ENCODE measurements at regions not wholly inside any gene's neighbourhood (a gene's known extent, or its start where the extent isn't known, plus 50 kb on each side); places are given as distances from the start of the nearest gene placed in this dataset.

DNA sequence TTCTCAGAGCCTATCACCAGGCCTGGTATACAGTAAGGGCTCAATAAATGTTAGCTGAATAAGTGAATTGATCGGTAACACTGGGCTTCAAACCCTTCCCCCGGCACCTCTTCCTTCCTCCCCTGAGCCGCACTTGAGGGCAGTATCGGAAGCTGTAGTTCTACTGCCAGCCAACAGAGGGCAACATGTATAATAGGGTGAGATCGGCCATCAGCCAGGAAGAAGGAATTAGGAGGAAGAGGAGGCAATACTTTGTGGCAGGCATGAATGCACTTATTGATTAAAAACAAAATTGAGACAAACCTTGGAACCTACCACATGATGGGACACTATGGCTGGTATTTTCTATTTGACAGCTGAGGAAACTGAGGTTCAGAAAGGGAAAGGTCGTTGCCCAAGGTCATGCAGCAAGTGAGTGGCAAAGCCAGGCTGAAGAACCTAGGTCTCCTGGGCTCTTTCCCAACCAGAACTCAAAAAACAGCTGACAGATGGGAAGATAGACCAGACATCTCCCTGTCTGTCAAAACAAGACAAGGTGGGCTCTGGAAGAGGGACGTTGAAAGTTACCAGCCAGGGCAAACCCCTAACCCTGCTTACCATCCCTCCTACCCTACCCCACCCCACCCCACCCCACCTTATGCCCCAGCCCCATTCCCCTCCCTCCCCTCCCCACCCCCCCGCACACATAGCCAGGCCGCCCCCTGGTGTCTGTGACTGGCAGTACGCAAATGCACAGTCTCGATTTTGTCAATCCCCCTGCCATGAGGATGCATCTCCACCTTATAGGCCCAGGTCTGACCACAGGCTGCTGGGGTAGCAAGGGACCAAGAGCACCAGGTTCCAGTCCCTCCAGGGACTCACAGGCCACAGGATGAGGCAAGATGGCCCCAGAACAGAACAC is 107.3 kb upstream of the RUNX3 start:
- Histone ChIP-seq H3K56ac (ENCODE audit: insufficient read length, low read depth, low read length) (no peak overlapping the region), H3K23me2 (ENCODE audit: insufficient read length, low read depth, low read length, poor library complexity, severe bottlenecking) (no peaks in the 10 kb centered on the region), H3K23ac (ENCODE audit: insufficient read length, low read depth, low read length) (no peak overlapping the region), H3K27me3 (ENCODE audit: insufficient read depth, low read length) (no peaks in the 10 kb centered on the region), H4K8ac (replicated peaks; ENCODE audit: insufficient read length, low read depth, low read length) (no peak overlapping the region), H3K4ac (ENCODE audit: low read depth, low read length) (no peak overlapping the region), H3K79me2 (ENCODE audit: insufficient read depth, low read length) (no peaks in the 10 kb centered on the region), H2AFZ (ENCODE audit: low read length) (no peak overlapping the region), H3K79me1 (ENCODE audit: insufficient read depth, low read depth, low read length, poor library complexity, severe bottlenecking) (no peaks in the 10 kb centered on the region), H3K27ac (ENCODE audit: insufficient read length, low read depth, low read length) (no peak overlapping the region), H4K5ac (ENCODE audit: insufficient read length, low read depth, low read length) (no peak overlapping the region), H2BK5ac (ENCODE audit: insufficient read length, low read length) (no peak overlapping the region), H3K4me1 (ENCODE audit: insufficient read depth, low read length) (no peaks in the 10 kb centered on the region), H3K4me2 (ENCODE audit: insufficient read depth, insufficient read length, low read length) (no peak overlapping the region), H2AK5ac (ENCODE audit: insufficient read length, low read length) (no peak overlapping the region), H3K9me3 (ENCODE audit: control insufficient read depth, low read depth, low read length) (no peaks in the 10 kb centered on the region), H3T11ph (ENCODE audit: low read length) (no peak overlapping the region), H2BK12ac (ENCODE audit: insufficient read length, low read depth, low read length) (no peak overlapping the region), H2BK20ac (ENCODE audit: low read depth, low read length, poor library complexity, severe bottlenecking) (no peak overlapping the region), H2BK120ac (ENCODE audit: low read depth, low read length, poor library complexity, severe bottlenecking) (no peak overlapping the region), H3K18ac (ENCODE audit: insufficient read length, low read depth, low read length) (no peak overlapping the region), H4K20me1 (ENCODE audit: control insufficient read depth, insufficient read depth, insufficient read length) (no peaks in the 10 kb centered on the region), H4K91ac (ENCODE audit: insufficient read length, low read depth, low read length) (no peak overlapping the region), H3K9ac (ENCODE audit: extremely low read depth, insufficient read length, low read length) (no peak overlapping the region), H3K14ac (ENCODE audit: insufficient read depth, low read length) (no peak overlapping the region), H2BK15ac (ENCODE audit: low read depth, low read length) (no peak overlapping the region)
- TF ChIP-seq, protein P1, sequence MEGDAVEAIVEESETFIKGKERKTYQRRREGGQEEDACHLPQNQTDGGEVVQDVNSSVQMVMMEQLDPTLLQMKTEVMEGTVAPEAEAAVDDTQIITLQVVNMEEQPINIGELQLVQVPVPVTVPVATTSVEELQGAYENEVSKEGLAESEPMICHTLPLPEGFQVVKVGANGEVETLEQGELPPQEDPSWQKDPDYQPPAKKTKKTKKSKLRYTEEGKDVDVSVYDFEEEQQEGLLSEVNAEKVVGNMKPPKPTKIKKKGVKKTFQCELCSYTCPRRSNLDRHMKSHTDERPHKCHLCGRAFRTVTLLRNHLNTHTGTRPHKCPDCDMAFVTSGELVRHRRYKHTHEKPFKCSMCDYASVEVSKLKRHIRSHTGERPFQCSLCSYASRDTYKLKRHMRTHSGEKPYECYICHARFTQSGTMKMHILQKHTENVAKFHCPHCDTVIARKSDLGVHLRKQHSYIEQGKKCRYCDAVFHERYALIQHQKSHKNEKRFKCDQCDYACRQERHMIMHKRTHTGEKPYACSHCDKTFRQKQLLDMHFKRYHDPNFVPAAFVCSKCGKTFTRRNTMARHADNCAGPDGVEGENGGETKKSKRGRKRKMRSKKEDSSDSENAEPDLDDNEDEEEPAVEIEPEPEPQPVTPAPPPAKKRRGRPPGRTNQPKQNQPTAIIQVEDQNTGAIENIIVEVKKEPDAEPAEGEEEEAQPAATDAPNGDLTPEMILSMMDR (conservative IDR thresholded peaks at IDR 0.05), result peak; percentile 75
- DNase-seq, result peak; percentile 69
- H3K36me3 Mint-ChIP-seq (ENCODE audit: insufficient read depth in 1 of 3, low read depth in 3 of 3), result no peaks in the 10 kb centered on the region
- no peaks in the 10 kb centered on the region; the same call in 1 of the 2 replicates for H3K27me3 Mint-ChIP-seq (ENCODE audit: low read depth)
- H3K4me3 Mint-ChIP-seq, result no peak overlapping the region
- H3K9me3 Mint-ChIP-seq, result no peaks in the 10 kb centered on the region
- no peak overlapping the region for H3K27ac Mint-ChIP-seq
- no CpG with 5 or more reads among the region's 11 CpGs for WGBS (ENCODE audit: extremely low coverage, insufficient read length, low lambda C conversion rate)
- H3K4me1 Mint-ChIP-seq, result no peaks in the 10 kb centered on the region; a peak in 2 of 4 replicates

Measured in H9 (cell line).